ENCODE measurements at regions not wholly inside any gene's neighbourhood (a gene's known extent, or its start where the extent isn't known, plus 50 kb on each side); places are given as distances from the start of the nearest gene placed in this dataset.

GRCh38 chr1:181260994-181261393 lies 172.5 kb downstream of the IER5 start:
- no peak for DNase-seq (ENCODE audit: extremely low read depth, low read depth)
- no peak for TF ChIP-seq CTCF (IDR thresholded peaks at IDR 0.05; ENCODE audit: low read depth, low read length)

GRCh38 chr1:181262069-181262468 lies 173.6 kb downstream of the IER5 start:
- DNase-seq (ENCODE audit: extremely low read depth, low read depth): no peak
- no peak for TF ChIP-seq CTCF (IDR thresholded peaks at IDR 0.05; ENCODE audit: low read depth, low read length)

GRCh38 chr1:181263444-181263843 lies 174.9 kb downstream of the IER5 start:
- DNase-seq (ENCODE audit: extremely low read depth, low read depth): no peak
- no peak for TF ChIP-seq CTCF (IDR thresholded peaks at IDR 0.05; ENCODE audit: low read depth, low read length)

DNA sequence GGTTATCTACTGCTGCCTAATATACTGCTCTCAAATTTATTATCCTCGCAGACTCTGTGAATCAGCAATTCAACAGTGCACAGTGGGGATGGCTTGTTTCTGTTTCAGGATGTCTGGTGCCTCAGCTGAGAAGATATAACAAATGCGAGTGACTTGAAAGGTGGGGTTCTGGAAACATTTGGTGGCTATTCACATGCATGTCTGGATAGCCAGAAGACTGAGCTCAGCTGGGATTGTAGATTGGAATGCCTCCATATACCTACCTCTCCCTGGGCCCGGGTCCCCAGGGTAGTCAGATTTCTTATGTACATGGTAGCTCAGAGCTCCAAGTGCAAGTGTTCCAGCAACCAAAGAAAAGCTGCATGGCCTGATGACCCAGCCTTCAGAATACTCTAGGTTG lies 176.3 kb downstream of the IER5 start:
- DNase-seq (ENCODE audit: extremely low read depth, low read depth): no peak
- TF ChIP-seq CTCF (IDR thresholded peaks at IDR 0.05; ENCODE audit: low read depth, low read length): no peak

- no peak for TF ChIP-seq CTCF (IDR thresholded peaks at IDR 0.05; ENCODE audit: low read depth, low read length)
- no peak for DNase-seq (ENCODE audit: extremely low read depth, low read depth)
These were observed 196.5 kb downstream of the IER5 start for GRCh38 chr1:181284978-181285377.

DNA sequence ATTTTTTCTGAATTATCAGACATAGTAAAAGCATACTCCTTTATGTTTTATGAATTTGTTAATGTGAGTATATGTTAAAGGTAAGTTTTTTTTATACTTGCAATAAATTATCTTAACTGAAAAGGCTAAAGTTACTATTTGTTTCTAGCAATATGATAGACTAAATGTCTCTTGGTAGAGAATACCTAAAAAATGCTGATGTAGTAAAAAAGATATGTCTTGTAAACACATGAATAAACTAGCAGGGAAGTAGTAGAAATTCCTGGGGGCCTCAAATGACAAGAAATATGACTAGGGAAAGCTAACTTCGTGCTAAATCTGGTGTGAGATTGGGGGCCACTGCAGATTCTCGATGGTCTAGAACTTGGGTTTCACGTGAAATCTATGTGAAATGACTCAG lies 188.1 kb upstream of the CACNA1E start:
- TF ChIP-seq CTCF (IDR thresholded peaks at IDR 0.05; ENCODE audit: low read depth, low read length): no peak
- DNase-seq (ENCODE audit: extremely low read depth, low read depth): no peak

DNA sequence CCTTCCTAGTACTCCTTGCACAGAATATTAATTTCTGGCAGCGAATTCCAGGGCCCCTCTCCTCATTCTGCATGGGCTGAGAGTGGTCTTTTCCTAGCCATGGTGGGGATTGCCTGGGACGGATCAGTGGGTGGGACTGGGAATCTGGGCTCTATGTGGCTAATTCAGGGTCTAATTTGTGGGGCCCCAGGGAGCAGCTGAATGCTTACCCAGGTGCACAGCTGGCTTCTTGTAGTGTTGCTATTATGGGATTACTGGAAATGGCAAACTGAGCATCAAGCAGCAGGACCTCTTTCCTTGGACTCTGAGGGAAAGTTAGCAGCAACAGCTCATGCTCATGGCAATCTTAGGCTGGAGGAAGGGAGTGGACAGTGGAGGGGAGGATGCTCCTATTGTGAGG lies 187.1 kb upstream of the CACNA1E start:
- no peak for TF ChIP-seq CTCF (IDR thresholded peaks at IDR 0.05; ENCODE audit: low read depth, low read length)
- DNase-seq (ENCODE audit: extremely low read depth, low read depth): no peak
